ENCODE measurements at regions not wholly inside any gene's neighbourhood (a gene's known extent, or its start where the extent isn't known, plus 50 kb on each side); places are given as distances from the start of the nearest gene placed in this dataset.
A peak's percentile ranks its signal among the peaks of the same experiment; 100 is the strongest.

DNA sequence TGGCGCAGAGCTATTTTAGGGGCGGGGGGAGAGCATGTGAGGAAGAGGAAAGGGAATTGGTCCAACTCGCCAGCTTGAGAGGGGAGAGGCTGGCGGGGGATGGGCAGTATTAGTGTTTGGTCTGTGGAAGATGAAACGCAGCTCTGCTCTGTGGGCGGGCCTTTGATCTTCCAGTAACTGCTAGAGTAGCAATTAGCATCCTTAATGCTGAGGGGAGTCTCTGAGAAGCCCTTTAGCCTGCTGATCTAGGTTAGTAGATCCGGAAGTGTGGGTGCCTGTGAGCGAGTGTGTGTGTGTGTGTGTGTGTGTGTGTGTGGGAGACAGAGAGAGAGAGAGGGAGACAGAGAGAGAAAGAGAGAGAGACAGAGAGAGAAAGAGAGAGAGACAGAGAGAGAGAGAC, 117.2 kb upstream of the BACH2 start:
- Histone ChIP-seq H3K36me3 (no peaks in the 10 kb centered on the region), H3K27ac (no peak overlapping the region), H3K4me1 (no peaks in the 10 kb centered on the region), H3K27me3 (no peaks in the 10 kb centered on the region), H3K9me3 (no peaks in the 10 kb centered on the region), H3K4me3 (peak overlapping the region; percentile 20 to 42)
- TF ChIP-seq, protein P1, sequence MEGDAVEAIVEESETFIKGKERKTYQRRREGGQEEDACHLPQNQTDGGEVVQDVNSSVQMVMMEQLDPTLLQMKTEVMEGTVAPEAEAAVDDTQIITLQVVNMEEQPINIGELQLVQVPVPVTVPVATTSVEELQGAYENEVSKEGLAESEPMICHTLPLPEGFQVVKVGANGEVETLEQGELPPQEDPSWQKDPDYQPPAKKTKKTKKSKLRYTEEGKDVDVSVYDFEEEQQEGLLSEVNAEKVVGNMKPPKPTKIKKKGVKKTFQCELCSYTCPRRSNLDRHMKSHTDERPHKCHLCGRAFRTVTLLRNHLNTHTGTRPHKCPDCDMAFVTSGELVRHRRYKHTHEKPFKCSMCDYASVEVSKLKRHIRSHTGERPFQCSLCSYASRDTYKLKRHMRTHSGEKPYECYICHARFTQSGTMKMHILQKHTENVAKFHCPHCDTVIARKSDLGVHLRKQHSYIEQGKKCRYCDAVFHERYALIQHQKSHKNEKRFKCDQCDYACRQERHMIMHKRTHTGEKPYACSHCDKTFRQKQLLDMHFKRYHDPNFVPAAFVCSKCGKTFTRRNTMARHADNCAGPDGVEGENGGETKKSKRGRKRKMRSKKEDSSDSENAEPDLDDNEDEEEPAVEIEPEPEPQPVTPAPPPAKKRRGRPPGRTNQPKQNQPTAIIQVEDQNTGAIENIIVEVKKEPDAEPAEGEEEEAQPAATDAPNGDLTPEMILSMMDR (IDR thresholded peaks at IDR 0.05), result peak in 1 of 3 experiments; percentile 23
- no peak for TF ChIP-seq POLR2A (IDR thresholded peaks at IDR 0.05)
- TF ChIP-seq POLR2AphosphoS5 (IDR thresholded peaks at IDR 0.05; ENCODE audit: insufficient read depth in 1 of 2, low read depth in 1 of 2), result no peak
- no peak for DNase-seq (ENCODE audit: extremely low spot score in 2 of 2)
- intact Hi-C loops (cut with DNase I), result no loop called here

DNA sequence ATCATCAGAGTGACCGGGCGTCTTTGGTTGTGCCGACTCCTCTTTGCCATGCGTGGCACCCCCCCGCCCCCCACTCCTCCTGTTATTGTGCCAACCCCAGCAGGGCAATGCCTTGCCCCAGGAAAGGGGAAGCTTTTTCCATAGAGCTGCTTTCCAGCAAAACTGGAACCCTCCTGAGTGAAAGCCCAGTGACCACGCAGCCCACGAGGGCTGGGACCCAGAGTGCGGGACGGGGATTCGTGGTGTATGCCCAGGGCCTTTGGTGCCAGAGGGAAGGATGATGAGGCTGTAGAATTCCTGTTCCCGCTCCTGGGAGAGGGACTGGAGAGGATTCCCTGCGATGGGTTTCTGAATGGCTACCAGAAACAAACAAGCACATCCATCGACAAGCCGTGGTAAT, 116.8 kb upstream of the BACH2 start:
- H3K9me3 ChIP-seq, result no peaks in the 10 kb centered on the region
- no peaks in the 10 kb centered on the region for H3K4me1 ChIP-seq
- DNase-seq (ENCODE audit: extremely low spot score in 2 of 2), result no peak
- H3K27ac ChIP-seq, result no peak overlapping the region
- TF ChIP-seq POLR2A (IDR thresholded peaks at IDR 0.05), result no peak
- no peak for TF ChIP-seq POLR2AphosphoS5 (IDR thresholded peaks at IDR 0.05; ENCODE audit: insufficient read depth in 1 of 2, low read depth in 1 of 2)
- TF ChIP-seq, protein P1 (IDR thresholded peaks at IDR 0.05), result no peak
- intact Hi-C loops (cut with DNase I), result no loop called here
- peak overlapping the region; percentile 20 to 42 for H3K4me3 ChIP-seq
- H3K36me3 ChIP-seq, result no peaks in the 10 kb centered on the region
- H3K27me3 ChIP-seq, result no peaks in the 10 kb centered on the region

DNA sequence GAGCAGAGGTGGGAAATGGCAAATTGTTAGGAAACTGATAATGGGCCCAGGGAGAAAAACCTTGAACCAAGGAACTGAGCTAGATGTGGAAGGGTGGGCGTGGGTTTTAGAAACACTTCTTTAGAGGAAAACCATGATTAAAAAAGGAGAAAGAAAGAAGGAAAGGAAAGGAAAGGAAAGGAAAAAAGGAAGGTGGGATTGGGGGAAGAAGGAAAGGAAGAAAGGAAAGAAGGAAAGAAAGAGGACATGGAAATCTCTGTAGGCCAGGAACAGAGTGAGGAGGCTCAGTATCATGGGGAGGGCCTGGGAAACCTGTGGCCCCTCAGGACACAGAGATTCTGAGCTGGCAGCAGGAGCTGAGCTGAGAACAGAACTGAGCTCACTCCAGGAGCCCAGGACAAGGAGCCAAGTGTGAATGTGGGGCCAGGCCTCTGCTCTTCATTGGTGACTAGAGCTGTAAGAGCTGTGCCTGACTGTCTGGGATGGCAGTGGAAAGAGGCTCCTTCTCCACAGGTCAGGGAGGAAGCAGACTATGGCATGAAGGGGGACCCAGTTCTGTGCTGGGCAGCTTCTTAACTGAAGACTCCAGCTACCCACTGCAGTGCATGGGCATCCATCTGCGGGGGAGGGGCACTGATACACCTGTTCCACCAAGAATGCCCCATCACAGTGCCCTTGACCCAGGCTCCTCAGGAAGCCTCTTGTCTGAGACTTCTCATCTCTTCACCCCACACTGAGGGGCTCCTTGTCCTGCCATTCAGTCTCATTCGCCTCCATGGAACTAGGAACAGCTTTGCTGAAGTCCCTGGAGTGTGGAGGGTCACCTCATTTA, 116.1 kb upstream of the BACH2 start:
- H3K4me3 ChIP-seq, result peak overlapping the region in 1 of 2 donors; percentile 42
- no peaks in the 10 kb centered on the region for H3K4me1 ChIP-seq
- H3K36me3 ChIP-seq, result no peaks in the 10 kb centered on the region
- intact Hi-C loops (cut with DNase I), result no loop called here
- H3K27me3 ChIP-seq, result no peaks in the 10 kb centered on the region
- no peak overlapping the region for H3K27ac ChIP-seq
- H3K9me3 ChIP-seq, result no peaks in the 10 kb centered on the region
- no peak for DNase-seq (ENCODE audit: extremely low spot score in 2 of 2)
- TF ChIP-seq, protein P1 (IDR thresholded peaks at IDR 0.05), result no peak
- TF ChIP-seq POLR2AphosphoS5 (IDR thresholded peaks at IDR 0.05; ENCODE audit: insufficient read depth in 1 of 2, low read depth in 1 of 2) (no peak), POLR2A (IDR thresholded peaks at IDR 0.05) (no peak)

DNA sequence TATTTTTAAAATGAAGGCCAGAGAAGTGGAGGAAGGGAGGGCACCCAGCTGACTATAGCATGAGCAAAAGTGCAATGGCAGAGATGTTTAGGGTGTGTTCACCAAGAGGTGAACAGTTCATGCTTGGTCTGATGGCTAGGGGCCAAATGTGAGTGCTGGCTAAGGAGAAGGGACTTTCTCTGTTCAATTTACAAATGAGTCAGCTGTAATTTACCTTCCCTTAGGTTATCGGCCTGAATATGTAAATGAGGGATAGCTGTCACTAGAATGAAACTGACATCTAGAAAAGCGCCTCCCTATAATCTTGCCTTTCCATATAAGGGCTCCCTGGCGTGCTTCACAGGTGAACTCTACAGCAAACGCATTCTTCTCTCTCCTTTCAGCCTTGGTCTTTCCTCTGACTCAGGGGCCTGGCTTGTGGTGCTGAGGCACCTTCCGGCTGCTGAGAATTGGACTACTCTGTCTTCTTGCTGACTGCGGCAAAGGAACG, 114.7 kb upstream of the BACH2 start:
- Histone ChIP-seq H3K9me3 (no peaks in the 10 kb centered on the region), H3K4me1 (no peaks in the 10 kb centered on the region), H3K27ac (no peak overlapping the region), H3K36me3 (no peaks in the 10 kb centered on the region), H3K4me3 (no peak overlapping the region), H3K27me3 (no peaks in the 10 kb centered on the region)
- no peak for DNase-seq (ENCODE audit: extremely low spot score in 2 of 2)
- intact Hi-C loops (cut with DNase I), result no loop called here
- TF ChIP-seq, protein P1 (IDR thresholded peaks at IDR 0.05), result no peak

DNA sequence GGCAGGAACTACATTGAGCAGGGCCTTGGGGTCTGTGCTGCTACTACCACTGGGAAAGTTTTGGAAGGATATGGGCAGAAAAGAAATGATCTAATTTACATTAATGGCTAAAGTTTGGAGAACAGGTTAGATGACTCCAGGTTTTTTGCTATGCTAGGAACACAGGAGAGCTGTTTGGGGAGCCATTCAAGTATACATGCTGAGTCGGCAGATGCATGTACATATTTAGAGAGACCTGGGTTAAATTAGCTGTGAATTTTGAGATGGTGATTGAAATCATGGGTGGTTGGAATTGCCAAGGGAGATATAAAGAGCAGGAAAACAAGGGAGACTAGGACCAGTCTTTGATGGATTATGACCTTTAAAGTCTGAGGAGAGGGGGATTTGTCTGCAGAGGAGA, 113.1 kb upstream of the BACH2 start:
- no peaks in the 10 kb centered on the region for H3K36me3 ChIP-seq
- no peaks in the 10 kb centered on the region for H3K4me1 ChIP-seq
- DNase-seq (ENCODE audit: extremely low spot score in 2 of 2), result no peak
- H3K27ac ChIP-seq, result no peak overlapping the region
- no peaks in the 10 kb centered on the region for H3K9me3 ChIP-seq
- no peaks in the 10 kb centered on the region for H3K27me3 ChIP-seq
- TF ChIP-seq, protein P1 (IDR thresholded peaks at IDR 0.05), result no peak
- no peak for TF ChIP-seq POLR2AphosphoS5 (IDR thresholded peaks at IDR 0.05; ENCODE audit: insufficient read depth in 1 of 2, low read depth in 1 of 2)
- TF ChIP-seq POLR2A (IDR thresholded peaks at IDR 0.05), result no peak
- intact Hi-C loops (cut with DNase I), result no loop called here
- no peak overlapping the region for H3K4me3 ChIP-seq
